Spleen (tissue), 11 donors: ENCODE measurements at regions not wholly inside any gene's neighbourhood (a gene's known extent, or its start where the extent isn't known, plus 50 kb on each side); places are given as distances from the start of the nearest gene placed in this dataset.

Experiments
- DNase-seq: peaks from one replicate; pipeline ENCODE4 v3.0.0-alpha.2; 2020
- H3K27ac ChIP-seq, 8 donors: fragments of 200-600 bp; sonication (generic) in 7 of 8; 1 replicate in 4 of 8; 2 replicates in 4 of 8; pipeline versions ENCODE4 v1.5.0 to v1.8.0; 2016 to 2021; ENCODE audit warnings: inconsistent platforms in 4 of 8, mild to moderate bottlenecking in 4 of 8, moderate library complexity in 1 of 8
- H3K27me3 ChIP-seq, 7 donors: fragments of 200-600 bp; sonication (generic) in 6 of 7; replicated peaks in 1 of 7; 1 replicate in 4 of 7; 2 replicates in 3 of 7; pipeline versions ENCODE4 v1.5.0 to v1.8.0; 2016 to 2021; ENCODE audit warnings: inconsistent platforms in 3 of 7, mild to moderate bottlenecking in 1 of 7
- H3K36me3 ChIP-seq, 6 donors: fragments of 200-600 bp; sonication (generic) in 5 of 6; 1 replicate in 4 of 6; 2 replicates in 2 of 6; pipeline versions ENCODE4 v1.5.0 to v1.8.0; 2016 to 2021; ENCODE audit warnings: inconsistent platforms in 2 of 6
- H3K4me1 ChIP-seq, 6 donors: fragments of 200-600 bp; sonication (generic) in 5 of 6; 1 replicate in 3 of 6; 2 replicates in 3 of 6; pipeline versions ENCODE4 v1.5.0 to v1.8.0; 2016 to 2021; ENCODE audit warnings: inconsistent platforms in 3 of 6
- H3K4me3 ChIP-seq, 8 donors: fragments of 200-600 bp; sonication (generic) in 7 of 8; 1 replicate in 4 of 8; 2 replicates in 4 of 8; pipeline versions ENCODE4 v1.5.0 to v1.8.0; 2016 to 2021; ENCODE audit warnings: inconsistent platforms in 4 of 8, mild to moderate bottlenecking in 4 of 8, moderate library complexity in 2 of 8
- H3K9me3 ChIP-seq, 8 donors: fragments of 200-600 bp; sonication (generic) in 7 of 8; 1 replicate in 4 of 8; 2 replicates in 4 of 8; pipeline versions ENCODE4 v1.5.0 to v1.8.0; 2016 to 2021; ENCODE audit warnings: inconsistent platforms in 4 of 8
- CTCF ChIP-seq, 11 experiments: fragments of 200-600 bp in 7 of 11; fragments of 450-650 bp in 4 of 11; sonication (generic) in 4 of 11; IDR thresholded peaks in 8 of 11; conservative IDR thresholded peaks in 3 of 11; 1 replicate in 7 of 11; 2 replicates in 4 of 11; pipeline versions ENCODE4 v1.4.0 to v1.8.0; 2016 to 2021; ENCODE audit warnings: antibody characterized with exemption in 11 of 11, inconsistent platforms in 4 of 11, mild to moderate bottlenecking in 1 of 11
- POLR2A ChIP-seq, 3 donors: fragments of 450-650 bp; IDR thresholded peaks; one replicate each; pipeline ENCODE4 v1.5.1; 2017; ENCODE audit warnings: antibody characterized with exemption in 3 of 3, mild to moderate bottlenecking in 1 of 3
- POLR2AphosphoS5 ChIP-seq, 3 donors: sonication (generic); formaldehyde crosslinking; IDR thresholded peaks; one replicate each; pipeline ENCODE4 v1.5.1; 2017; ENCODE audit warnings: antibody characterized with exemption in 3 of 3
- WGBS, 5 donors: extraction: QIAGEN DNeasy Blood & Tissue Kit in 3 of 5; methylation state at CpG; one replicate each; pipeline versions ENCODE4 v1.1.5 to v1.1.7; 2013 to 2018; 5-methylcytosine and 5-hydroxymethylcytosine counted together
- intact Hi-C: fragments of 100-400 bp; cut with DNase I; formaldehyde crosslinking; loops from one replicate; pipeline ENCODE4 v1.15.0; 2023; ENCODE audit warnings: low total_unique reads
- donor health status: healthy with polysubstance abuse.
- donor health status: DM: no; HTN: no; CAD: no; lungs with moderate emphysema.
- donor health status: DM: no; HTN: no; CAD: no.
- donor health status: Bipolar disorder and iron deficiency.
- donor health status: healthy.
- donor health status: DM: no; HTN: no; CAD: no.
- donor health status: DM: yes; HTN: yes; CAD: no.

DNA sequence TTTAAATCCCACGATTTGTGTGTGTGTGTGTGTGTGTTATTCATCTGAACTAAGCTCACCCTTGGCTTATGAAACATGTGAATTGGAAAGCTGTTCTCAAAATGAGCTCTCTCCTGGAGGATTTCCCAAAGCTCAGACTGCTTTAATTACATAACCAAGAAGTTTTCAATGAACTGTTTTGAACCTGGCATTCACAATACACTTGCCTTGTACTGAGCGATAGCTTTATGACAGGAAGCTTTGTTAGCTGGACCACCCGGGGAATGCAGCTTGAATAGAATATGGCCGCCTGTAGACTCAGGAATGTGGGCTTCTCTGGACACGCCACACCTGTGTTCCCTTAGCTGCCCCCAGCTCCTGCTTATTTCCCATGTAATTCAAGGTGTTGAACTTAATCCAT, 71.4 kb upstream of the PREP start:
- 74 to 87% (median 85%) methylated on average over 5 of the region's 5 CpGs for WGBS, 5 donors
- TF ChIP-seq CTCF (IDR thresholded peaks at IDR 0.05 in 8 of 11, conservative IDR thresholded peaks at IDR 0.05 in 3 of 11) (no peak), POLR2A (IDR thresholded peaks at IDR 0.05) (no peak), POLR2AphosphoS5 (IDR thresholded peaks at IDR 0.05) (no peak)

DNA sequence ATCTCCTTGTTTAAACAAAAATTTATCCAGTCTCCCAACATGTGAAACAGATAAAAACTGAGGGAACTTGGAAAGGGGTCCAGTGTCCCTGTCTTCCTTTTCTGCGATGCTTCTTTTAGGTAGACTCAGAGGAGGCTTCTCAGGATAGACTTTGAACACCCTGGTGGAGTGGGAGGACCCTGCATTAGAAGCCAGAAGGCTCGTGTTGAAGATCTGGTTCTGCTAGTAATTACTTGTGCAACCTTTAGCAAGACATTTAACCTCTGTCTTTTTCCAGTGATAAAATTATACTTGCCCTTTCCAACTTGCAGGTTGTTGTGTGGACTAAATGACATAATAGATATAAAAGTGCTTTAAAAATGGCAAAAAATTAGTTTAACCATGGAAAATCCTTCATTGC, 67.1 kb upstream of the PREP start:
- intact Hi-C loops = no loop called here
- Histone ChIP-seq H3K36me3 (no peaks in the 10 kb centered on the region), H3K4me1 (no peaks in the 10 kb centered on the region), H3K9me3 (peaks cover 0 to 15% (median 12%) of the 10 kb centered on the region in 8 donors), H3K27me3 (peaks cover 0 to 4% (median 0%) of the 10 kb centered on the region in 7 donors), H3K27ac (no peak overlapping the region), H3K4me3 (no peak overlapping the region)
- DNase-seq = no peak
- WGBS, 5 donors = 62 to 72% (median 64%) methylated on average over 2 of the region's 2 CpGs
- TF ChIP-seq POLR2A (IDR thresholded peaks at IDR 0.05) (no peak), CTCF (IDR thresholded peaks at IDR 0.05 in 8 of 11, conservative IDR thresholded peaks at IDR 0.05 in 3 of 11) (no peak), POLR2AphosphoS5 (IDR thresholded peaks at IDR 0.05) (no peak)

More for the DNA sequence above, 71.4 kb upstream of the PREP start:
- Histone ChIP-seq H3K4me3 (no peak overlapping the region), H3K36me3 (no peaks in the 10 kb centered on the region), H3K27me3 (no peaks in the 10 kb centered on the region), H3K4me1 (no peaks in the 10 kb centered on the region), H3K9me3 (peaks cover 0 to 14% (median 5%) of the 10 kb centered on the region in 8 donors), H3K27ac (no peak overlapping the region)
- intact Hi-C loops = no loop called here
- no peak for DNase-seq

DNA sequence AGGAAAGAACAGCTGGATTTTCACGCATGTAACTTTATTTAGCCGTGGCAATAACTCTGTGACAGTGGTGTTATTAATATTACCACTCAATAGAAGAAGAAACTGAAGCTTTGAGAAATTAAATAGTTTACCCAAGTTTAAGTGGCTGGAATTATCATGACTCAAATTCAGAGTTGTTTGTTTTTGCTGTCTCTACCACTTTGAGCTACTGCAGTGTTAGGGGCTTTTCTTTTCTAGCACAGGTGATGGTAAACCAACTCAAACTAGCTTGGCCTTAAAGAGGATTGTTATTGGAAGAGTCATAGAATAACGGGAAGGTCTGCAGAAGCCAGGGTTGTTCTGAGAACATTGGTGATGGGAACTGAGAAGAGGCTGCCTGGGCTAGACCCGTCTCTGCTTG, 66.0 kb upstream of the PREP start:
- Histone ChIP-seq H3K27ac (no peak overlapping the region), H3K9me3 (peaks cover 0 to 15% (median 12%) of the 10 kb centered on the region in 8 donors), H3K4me1 (no peaks in the 10 kb centered on the region), H3K4me3 (no peak overlapping the region), H3K36me3 (no peaks in the 10 kb centered on the region), H3K27me3 (peaks cover 0 to 4% (median 0%) of the 10 kb centered on the region in 7 donors)
- 72 to 90% (median 80%) methylated on average over 4 of the region's 4 CpGs for WGBS, 5 donors
- TF ChIP-seq POLR2AphosphoS5 (IDR thresholded peaks at IDR 0.05) (no peak), POLR2A (IDR thresholded peaks at IDR 0.05) (no peak), CTCF (IDR thresholded peaks at IDR 0.05 in 8 of 11, conservative IDR thresholded peaks at IDR 0.05 in 3 of 11) (no peak)
- DNase-seq = no peak
- intact Hi-C loops = no loop called here

GRCh38 chr6:105460860-105461259, 58.0 kb upstream of the PREP start:
- H3K27me3 ChIP-seq = no peaks in the 10 kb centered on the region
- H3K27ac ChIP-seq = peak overlapping the region in 3 of 8 donors; percentile 72 to 76 (median 73)
- H3K4me1 ChIP-seq = no peaks in the 10 kb centered on the region
- no peak for DNase-seq
- H3K4me3 ChIP-seq = no peak overlapping the region
- H3K36me3 ChIP-seq = no peaks in the 10 kb centered on the region
- TF ChIP-seq POLR2A (IDR thresholded peaks at IDR 0.05) = no peak
- TF ChIP-seq POLR2AphosphoS5 (IDR thresholded peaks at IDR 0.05) = no peak
- TF ChIP-seq CTCF (IDR thresholded peaks at IDR 0.05 in 8 of 11, conservative IDR thresholded peaks at IDR 0.05 in 3 of 11) = no peak
- H3K9me3 ChIP-seq = peaks cover 0 to 17% (median 6%) of the 10 kb centered on the region in 8 donors
- 92 to 99% (median 96%) methylated on average over 4 of the region's 4 CpGs for WGBS, 5 donors
- intact Hi-C loops = no loop called here
